ENCODE measurements at regions not wholly inside any gene's neighbourhood (a gene's known extent, or its start where the extent isn't known, plus 50 kb on each side); places are given as distances from the start of the nearest gene placed in this dataset.

GRCh38 chr13:56670563-56670962 is 470.2 kb upstream of the PRR20A start:
- no peaks in the 10 kb centered on the region for H3K36me3 ChIP-seq (replicated peaks in 1 of 2)
- no peak for DNase-seq
- intact Hi-C loops (cut with DNase I) = no loop called here
- no peak overlapping the region for H3K27ac ChIP-seq
- no peaks in the 10 kb centered on the region for H3K27me3 ChIP-seq
- H3K4me3 ChIP-seq = no peak overlapping the region
- WGBS, 4 donors = 74 to 87% (median 81%) methylated on average over 2 of the region's 2 CpGs
- no peaks in the 10 kb centered on the region for H3K4me1 ChIP-seq (replicated peaks in 1 of 2)
- TF ChIP-seq POLR2A (IDR thresholded peaks at IDR 0.05) = no peak
- no peak for TF ChIP-seq CTCF (IDR thresholded peaks at IDR 0.05)
- H3K9me3 ChIP-seq (replicated peaks in 1 of 3) = no peaks in the 10 kb centered on the region

GRCh38 chr13:56681404-56681803 is 459.3 kb upstream of the PRR20A start:
- Histone ChIP-seq H3K9me3 (replicated peaks in 1 of 3) (no peaks in the 10 kb centered on the region), H3K36me3 (replicated peaks in 1 of 2) (no peaks in the 10 kb centered on the region), H3K27ac (no peak overlapping the region), H3K4me1 (replicated peaks in 1 of 2) (no peaks in the 10 kb centered on the region), H3K27me3 (no peaks in the 10 kb centered on the region), H3K4me3 (no peak overlapping the region)
- TF ChIP-seq CTCF (IDR thresholded peaks at IDR 0.05) (no peak), POLR2A (IDR thresholded peaks at IDR 0.05) (no peak)
- DNase-seq = no peak
- 15 to 39% (median 36%) methylated on average over 1 of the region's 1 CpG for WGBS, 4 donors
- intact Hi-C loops (cut with DNase I) = no loop called here

- Histone ChIP-seq H3K9me3 (replicated peaks in 1 of 3) (no peaks in the 10 kb centered on the region), H3K27ac (no peak overlapping the region), H3K4me1 (replicated peaks in 1 of 2) (no peaks in the 10 kb centered on the region), H3K27me3 (no peaks in the 10 kb centered on the region), H3K4me3 (no peak overlapping the region), H3K36me3 (replicated peaks in 1 of 2) (no peaks in the 10 kb centered on the region)
- WGBS, 4 donors = 49 to 60% (median 57%) methylated on average over 1 of the region's 1 CpG
- intact Hi-C loops (cut with DNase I) = no loop called here
- no peak for DNase-seq
- no peak for TF ChIP-seq CTCF (IDR thresholded peaks at IDR 0.05)
- TF ChIP-seq POLR2A (IDR thresholded peaks at IDR 0.05) = no peak
Measured at GRCh38 chr13:56687131-56687530, 453.6 kb upstream of the PRR20A start.

GRCh38 chr13:56697011-56697410 is 443.7 kb upstream of the PRR20A start:
- H3K4me3 ChIP-seq = no peak overlapping the region
- H3K9me3 ChIP-seq (replicated peaks in 1 of 3) = no peaks in the 10 kb centered on the region
- TF ChIP-seq POLR2A (IDR thresholded peaks at IDR 0.05) = no peak
- no peak for TF ChIP-seq CTCF (IDR thresholded peaks at IDR 0.05)
- H3K4me1 ChIP-seq (replicated peaks in 1 of 2) = no peaks in the 10 kb centered on the region
- H3K27ac ChIP-seq = no peak overlapping the region
- H3K36me3 ChIP-seq (replicated peaks in 1 of 2) = no peaks in the 10 kb centered on the region
- no peaks in the 10 kb centered on the region for H3K27me3 ChIP-seq
- no peak for DNase-seq
- intact Hi-C loops (cut with DNase I) = no loop called here
- 50 to 61% (median 58%) methylated on average over 3 of the region's 3 CpGs for WGBS, 4 donors
